Mesenchymal stem cell (in vitro differentiated cells and primary cell): ENCODE measurements at regions not wholly inside any gene's neighbourhood (a gene's known extent, or its start where the extent isn't known, plus 50 kb on each side); places are given as distances from the start of the nearest gene placed in this dataset.

Experiments
- DNase-seq: peaks from one replicate; pipeline ENCODE4 v3.0.0-alpha.2; 2013
- H2AFZ ChIP-seq: one replicate; pipeline ENCODE4 v1.6.1; 2013; ENCODE audit warnings: low read depth, mild to moderate bottlenecking, control low read depth, inconsistent platforms, low read length, moderate library complexity
- H2AK5ac ChIP-seq: 2 replicates; pipeline ENCODE4 v1.6.1; 2013; ENCODE audit warnings: low read length, moderate library complexity, mild to moderate bottlenecking, inconsistent platforms; ENCODE audit not compliant: severe bottlenecking
- H2BK120ac ChIP-seq: one replicate; pipeline ENCODE4 v1.6.1; 2013; ENCODE audit warnings: low read depth, mild to moderate bottlenecking, inconsistent platforms, low read length, moderate library complexity
- H2BK12ac ChIP-seq, 2 experiments: one replicate each; pipeline ENCODE4 v1.6.1; 2013; ENCODE audit warnings: inconsistent platforms in 2 of 2, low read length in 2 of 2, mild to moderate bottlenecking in 2 of 2, moderate library complexity in 2 of 2, control low read depth in 1 of 2
- H2BK15ac ChIP-seq: one replicate; pipeline ENCODE4 v1.6.1; 2013; ENCODE audit warnings: mild to moderate bottlenecking, low read depth, inconsistent platforms; ENCODE audit not compliant: poor library complexity, severe bottlenecking
- H2BK5ac ChIP-seq: 2 replicates; pipeline ENCODE4 v1.6.1; 2013; ENCODE audit warnings: low read depth, mild to moderate bottlenecking, low read length, control low read depth, inconsistent platforms; ENCODE audit not compliant: poor library complexity, severe bottlenecking
- H3K14ac ChIP-seq, 2 experiments: one replicate each; pipeline ENCODE4 v1.6.1; 2013; ENCODE audit warnings: inconsistent platforms in 2 of 2, low read length in 2 of 2, control low read depth in 1 of 2, mild to moderate bottlenecking in 1 of 2, moderate library complexity in 1 of 2
- H3K18ac ChIP-seq, 2 experiments: one replicate each; pipeline ENCODE4 v1.6.1; 2013; ENCODE audit warnings: inconsistent platforms in 2 of 2, low read length in 2 of 2, control low read depth in 1 of 2, low read depth in 1 of 2, mild to moderate bottlenecking in 1 of 2
- H3K23ac ChIP-seq, 2 experiments: one replicate each; pipeline ENCODE4 v1.6.1; 2013; ENCODE audit warnings: inconsistent platforms in 2 of 2, low read length in 2 of 2, mild to moderate bottlenecking in 2 of 2, moderate library complexity in 2 of 2, control low read depth in 1 of 2
- H3K27ac ChIP-seq: 2 replicates; pipeline ENCODE4 v1.5.1; 2013; ENCODE audit warnings: mild to moderate bottlenecking, moderate library complexity, low read length, control low read depth, inconsistent platforms; ENCODE audit not compliant: poor library complexity, severe bottlenecking
- H3K27me3 ChIP-seq, 2 experiments: 2 replicates each; pipeline versions ENCODE4 v1.6.1 to v1.7.0; 2013; ENCODE audit warnings: low read length in 2 of 2, mild to moderate bottlenecking in 2 of 2, moderate library complexity in 2 of 2, control low read depth in 1 of 2, inconsistent platforms in 1 of 2; ENCODE audit not compliant: control insufficient read depth in 1 of 2, insufficient read depth in 1 of 2
- H3K36me3 ChIP-seq, 2 experiments: 2 replicates each; pipeline versions ENCODE4 v1.6.1 to v1.7.0; 2013; ENCODE audit warnings: low read length in 2 of 2, control low read depth in 1 of 2, inconsistent platforms in 1 of 2, low read depth in 1 of 2, mild to moderate bottlenecking in 1 of 2; ENCODE audit not compliant: insufficient read depth in 2 of 2, control insufficient read depth in 1 of 2
- H3K4ac ChIP-seq, 2 experiments: one replicate each; pipeline ENCODE4 v1.6.1; 2013; ENCODE audit warnings: inconsistent platforms in 2 of 2, low read length in 2 of 2, mild to moderate bottlenecking in 2 of 2, moderate library complexity in 2 of 2, control low read depth in 1 of 2, low read depth in 1 of 2
- H3K4me1 ChIP-seq: 2 replicates; pipeline ENCODE4 v1.6.1; 2013; ENCODE audit warnings: low read depth, low read length, control low read depth; ENCODE audit not compliant: control insufficient read depth, insufficient read depth
- H3K4me2 ChIP-seq: 2 replicates; pipeline ENCODE4 v1.6.1; 2013; ENCODE audit warnings: low read length, mild to moderate bottlenecking, inconsistent platforms; ENCODE audit not compliant: poor library complexity, severe bottlenecking
- H3K4me3 ChIP-seq, 2 experiments: 2 replicates each; pipeline versions ENCODE4 v1.5.1 to v1.7.0; 2013; ENCODE audit warnings: low read length in 2 of 2, mild to moderate bottlenecking in 2 of 2, control low read depth in 1 of 2, low read depth in 1 of 2; ENCODE audit not compliant: insufficient read depth in 1 of 2
- H3K79me1 ChIP-seq: replicated peaks from 2 replicates; pipeline ENCODE4 v1.6.1; 2013; ENCODE audit warnings: mild to moderate bottlenecking, control low read depth, low read length, inconsistent platforms; ENCODE audit not compliant: poor library complexity, severe bottlenecking
- H3K9ac ChIP-seq: 2 replicates; pipeline ENCODE4 v1.7.0; 2013; ENCODE audit warnings: mild to moderate bottlenecking, low read length, moderate library complexity
- H3K9me3 ChIP-seq: 2 replicates; pipeline ENCODE4 v1.7.0; 2013; ENCODE audit warnings: mild to moderate bottlenecking, low read length; ENCODE audit not compliant: control insufficient read depth
- H4K8ac ChIP-seq: one replicate; pipeline ENCODE4 v1.6.1; 2013; ENCODE audit warnings: inconsistent platforms, mild to moderate bottlenecking, low read length, moderate library complexity
- H4K91ac ChIP-seq: one replicate; pipeline ENCODE4 v1.6.1; 2013; ENCODE audit warnings: mild to moderate bottlenecking, low read length, inconsistent platforms
- WGBS: methylation state at CpG from one replicate; pipeline ENCODE4 v1.1.7; 2013; ENCODE audit warnings: mixed read lengths; 5-methylcytosine and 5-hydroxymethylcytosine counted together

DNA sequence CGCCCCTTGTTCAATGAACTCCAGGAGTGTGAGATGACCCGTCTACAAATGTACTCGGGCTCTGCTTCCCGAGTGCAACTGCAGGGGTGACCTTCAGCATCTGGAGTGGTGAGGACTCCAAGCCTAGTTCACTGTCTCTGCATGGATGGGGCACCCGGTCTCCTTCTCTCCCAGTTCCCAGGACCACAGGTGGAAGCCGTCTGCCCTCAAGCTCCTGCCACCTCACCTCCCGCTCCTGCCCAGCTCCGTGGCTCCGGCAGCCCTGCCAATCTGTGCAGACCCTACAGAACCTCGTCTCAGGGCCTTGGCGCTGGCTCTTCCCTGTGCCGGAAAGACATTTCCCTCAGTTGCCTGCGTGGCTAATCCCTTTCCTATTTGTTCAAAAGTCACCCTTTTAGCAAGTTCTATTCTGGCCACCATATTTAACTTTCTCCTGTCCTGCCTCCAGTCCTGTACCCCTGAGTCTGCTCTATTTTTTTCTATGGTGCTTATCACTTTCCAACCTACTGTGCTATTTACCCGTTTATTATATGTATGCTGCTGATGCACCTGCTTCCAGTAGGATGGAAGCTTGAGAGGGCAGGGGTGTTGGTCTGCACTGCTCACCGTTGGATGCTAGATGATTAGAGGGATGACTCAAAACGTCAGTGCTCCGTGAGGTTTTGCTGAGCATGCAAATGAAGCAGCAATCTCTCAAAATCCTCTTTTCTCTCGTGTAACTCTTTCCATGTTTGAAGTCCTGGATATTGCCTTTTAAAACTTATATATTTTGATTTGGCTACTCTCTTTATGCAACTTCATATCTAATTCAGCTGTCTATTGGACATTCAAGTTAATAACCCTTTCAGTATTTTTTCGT is 641.4 kb downstream of the ACTR3B start:
- no peak overlapping the region for H2AK5ac ChIP-seq
- H3K18ac ChIP-seq = no peak overlapping the region
- 81% methylated on average over 18 of the region's 19 CpGs for WGBS
- no peaks in the 10 kb centered on the region for H3K27me3 ChIP-seq
- H4K8ac ChIP-seq = no peak overlapping the region
- no peaks in the 10 kb centered on the region for H3K4me1 ChIP-seq
- H3K23ac ChIP-seq = no peak overlapping the region
- H3K79me1 ChIP-seq = no peaks in the 10 kb centered on the region
- H3K9ac ChIP-seq = no peak overlapping the region
- H3K27ac ChIP-seq = no peak overlapping the region
- H2AFZ ChIP-seq = no peak overlapping the region
- H3K36me3 ChIP-seq = no peaks in the 10 kb centered on the region
- H3K4me3 ChIP-seq = no peak overlapping the region
- DNase-seq = no peak
- H3K14ac ChIP-seq = no peak overlapping the region
- no peak overlapping the region for H2BK12ac ChIP-seq
- H2BK15ac ChIP-seq = no peak overlapping the region
- no peak overlapping the region for H2BK120ac ChIP-seq
- H2BK5ac ChIP-seq = no peak overlapping the region
- no peak overlapping the region for H3K4ac ChIP-seq
- no peak overlapping the region for H3K4me2 ChIP-seq
- H3K9me3 ChIP-seq = peaks cover 18% of the 10 kb centered on the region
- no peak overlapping the region for H4K91ac ChIP-seq

DNA sequence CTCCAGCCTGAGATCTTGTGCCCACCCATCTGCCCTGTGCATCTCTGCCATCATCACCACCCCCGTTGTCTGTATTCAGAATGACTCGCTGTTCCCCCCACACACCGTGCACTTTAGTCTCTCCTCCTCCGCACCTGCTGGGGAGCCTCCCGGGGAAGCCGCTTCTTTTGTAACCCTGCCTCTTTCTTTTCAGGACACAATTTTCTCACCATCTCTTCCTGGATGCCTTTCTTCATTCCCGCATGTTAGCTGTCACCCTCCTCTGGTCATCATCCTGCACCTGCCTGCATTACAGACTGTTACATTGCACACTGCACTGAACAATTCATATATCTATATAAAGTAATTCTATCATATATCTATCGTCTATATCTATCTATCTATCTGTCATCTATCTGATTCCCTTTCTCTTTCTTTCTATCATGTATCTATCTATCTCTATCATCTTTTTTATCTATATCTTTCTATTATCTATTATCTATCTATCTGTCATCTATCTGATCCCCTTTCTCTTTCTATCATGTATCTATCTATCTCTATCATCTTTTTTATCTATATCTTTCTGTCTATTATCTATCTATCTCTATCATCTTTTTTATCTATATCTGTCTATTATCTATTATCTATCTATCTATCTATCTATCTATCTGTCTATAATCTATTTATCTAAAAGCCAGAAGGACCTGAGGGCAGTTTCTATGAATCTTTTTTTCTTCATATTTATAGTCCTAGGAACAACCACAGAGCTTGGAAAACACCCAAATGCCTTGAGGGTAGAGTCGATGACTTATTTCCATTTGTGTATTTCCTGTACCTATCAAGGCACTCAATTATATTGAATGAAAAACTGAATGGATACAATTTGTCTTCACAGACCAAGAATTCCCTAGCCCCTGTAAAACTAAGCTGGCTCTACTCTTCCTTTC is 642.5 kb downstream of the ACTR3B start:
- Histone ChIP-seq H2BK120ac (no peak overlapping the region), H2BK5ac (no peak overlapping the region), H3K9me3 (peaks cover 15% of the 10 kb centered on the region), H3K27ac (no peak overlapping the region), H3K4me3 (no peak overlapping the region), H3K36me3 (no peaks in the 10 kb centered on the region), H4K91ac (no peak overlapping the region), H3K18ac (no peak overlapping the region), H2BK12ac (no peak overlapping the region), H3K27me3 (no peaks in the 10 kb centered on the region), H3K23ac (no peak overlapping the region), H3K4ac (no peak overlapping the region), H3K4me2 (no peak overlapping the region), H3K14ac (no peak overlapping the region), H2AFZ (no peak overlapping the region), H2BK15ac (no peak overlapping the region), H4K8ac (no peak overlapping the region), H3K79me1 (no peaks in the 10 kb centered on the region), H3K9ac (no peak overlapping the region), H2AK5ac (no peak overlapping the region), H3K4me1 (no peaks in the 10 kb centered on the region)
- no peak for DNase-seq
- 69% methylated on average over 8 of the region's 9 CpGs for WGBS

DNA sequence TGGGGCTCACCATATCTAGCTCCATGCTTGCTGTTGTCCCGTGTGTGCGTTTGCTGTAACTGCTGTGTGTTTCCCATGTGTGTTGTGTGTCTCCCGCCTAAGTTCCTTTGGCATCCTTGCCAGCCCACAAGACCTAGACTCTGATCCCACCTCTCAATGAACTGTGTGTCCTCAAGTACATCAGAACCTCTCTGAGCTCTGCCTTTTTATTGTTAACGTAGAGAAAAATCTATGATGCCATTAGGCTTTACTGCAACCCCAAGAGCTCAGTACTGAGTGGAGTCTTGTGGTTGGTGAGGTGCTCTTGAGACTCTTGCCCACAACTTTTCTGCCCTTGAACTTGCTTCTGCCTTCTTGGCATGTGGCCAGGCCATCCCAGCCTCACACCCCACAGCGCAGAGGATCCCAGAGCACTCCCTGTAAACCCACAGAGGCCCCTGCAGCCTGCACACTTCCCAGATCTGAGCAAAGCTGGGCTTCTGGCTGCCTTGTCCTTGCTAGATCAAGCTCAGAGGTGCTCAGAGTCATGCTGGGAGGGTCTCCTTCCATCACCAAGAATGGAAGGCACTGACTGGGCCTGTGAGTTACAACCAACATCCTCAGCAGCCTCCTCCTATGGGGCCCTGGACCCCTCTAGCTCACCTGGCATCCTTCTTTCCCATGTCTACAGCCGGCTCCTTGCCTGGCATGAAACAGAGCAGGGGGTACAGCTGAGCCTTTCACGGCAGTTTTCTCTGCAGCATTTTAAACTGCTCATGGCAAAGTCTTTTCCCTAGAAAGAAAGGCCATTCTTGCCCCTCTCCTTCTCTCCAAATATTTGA is 643.4 kb downstream of the ACTR3B start:
- no peak overlapping the region for H3K4ac ChIP-seq
- no peak overlapping the region for H2BK15ac ChIP-seq
- no peak overlapping the region for H2BK5ac ChIP-seq
- H3K27me3 ChIP-seq = no peaks in the 10 kb centered on the region
- no peaks in the 10 kb centered on the region for H3K79me1 ChIP-seq
- no peaks in the 10 kb centered on the region for H3K36me3 ChIP-seq
- no peak for DNase-seq
- no peak overlapping the region for H2AFZ ChIP-seq
- H3K4me1 ChIP-seq = no peaks in the 10 kb centered on the region
- no peak overlapping the region for H3K4me2 ChIP-seq
- no peak overlapping the region for H3K4me3 ChIP-seq
- H2BK120ac ChIP-seq = no peak overlapping the region
- H3K23ac ChIP-seq = no peak overlapping the region
- H2AK5ac ChIP-seq = no peak overlapping the region
- no peak overlapping the region for H3K27ac ChIP-seq
- H3K18ac ChIP-seq = no peak overlapping the region
- no peak overlapping the region for H4K91ac ChIP-seq
- H3K14ac ChIP-seq = no peak overlapping the region
- WGBS = 76% methylated on average over 7 of the region's 7 CpGs
- peaks cover 18% of the 10 kb centered on the region for H3K9me3 ChIP-seq
- no peak overlapping the region for H3K9ac ChIP-seq
- no peak overlapping the region for H2BK12ac ChIP-seq
- no peak overlapping the region for H4K8ac ChIP-seq
